K562 (cell line): ENCODE measurements at regions not wholly inside any gene's neighbourhood (a gene's known extent, or its start where the extent isn't known, plus 50 kb on each side); places are given as distances from the start of the nearest gene placed in this dataset.

ENCODE experiments used
- ATAC-seq: fragments of 200-7000 bp; cut with Tn5 transposase; 3 replicates; pipeline ENCODE4 v1.9.1; 2020; ENCODE audit warnings: moderate library complexity
- BruUV-seq: library from RNA; stranded (reverse); fragments of 400-500 nt; replicated peaks from 2 replicates; lab custom pipeline; 2021; lab: Mats Ljungman, UMichigan
- CTCF ChIA-PET: fragments of 300-600 bp; formaldehyde crosslinking; extraction: SDS; loops from one replicate; lab custom pipeline; 2021; ENCODE audit warnings: low intra/inter-chr PET ratio; lab: Yijun Ruan, JAX
- POLR2A ChIA-PET: fragments of 300-600, 350-650 bp; sonication (Branson Sonifier 250); formaldehyde crosslinking; extraction: SDS; loops from one replicate; lab custom pipeline; 2021; ENCODE audit warnings: antibody characterized with exemption, inconsistent platforms; lab: Yijun Ruan, JAX
- DNase-seq, 4 experiments: peaks; one replicate each; pipeline versions ENCODE4 v3.0.0 to v3.0.0-alpha.2; 2011 to 2018; ENCODE audit warnings: low spot score in 3 of 4, mixed read lengths in 3 of 4; ENCODE audit errors: extremely low read depth in 1 of 4
- FAIRE-seq: peaks from 2 replicates; lab custom pipeline; 2011; peaks lifted over from hg19 to GRCh38; lab: Jason Lieb, UNC
- H2AFZ ChIP-seq: 2 replicates; pipeline ENCODE4 v1.6.0; 2011; ENCODE audit warnings: low read depth, low read length, control low read depth, inconsistent platforms
- H3K27ac ChIP-seq: fragments of 200-600 bp; 3 replicates; pipeline ENCODE4 v1.8.0; 2011; ENCODE audit warnings: low read depth, mild to moderate bottlenecking, control low read depth, inconsistent platforms, low read length, moderate library complexity, mixed read lengths; ENCODE audit errors: extremely low read depth
- H3K27me3 ChIP-seq, 2 experiments: fragments of 300-600 bp in 1 of 2; 2 replicates in 1 of 2; 3 replicates in 1 of 2; pipeline versions ENCODE4 v1.6.0 to v1.8.0; 2011; ENCODE audit warnings: inconsistent platforms in 2 of 2, low read length in 2 of 2, mild to moderate bottlenecking in 1 of 2, mixed read lengths in 1 of 2, moderate library complexity in 1 of 2; ENCODE audit not compliant: control insufficient read depth in 2 of 2, insufficient read depth in 2 of 2
- H3K36me3 ChIP-seq: fragments of 300-600 bp; 3 replicates; pipeline ENCODE4 v1.8.0; 2011; ENCODE audit warnings: mild to moderate bottlenecking, low read length, inconsistent platforms; ENCODE audit not compliant: control insufficient read depth, insufficient read depth
- H3K4me1 ChIP-seq, 2 experiments: fragments of 200-600 bp in 1 of 2; replicated peaks in 1 of 2; 2 replicates in 1 of 2; 3 replicates in 1 of 2; pipeline versions ENCODE4 v1.5.1 to v1.8.0; 2011; ENCODE audit warnings: inconsistent platforms in 2 of 2, low read length in 2 of 2, mild to moderate bottlenecking in 1 of 2, mixed read lengths in 1 of 2, moderate library complexity in 1 of 2; ENCODE audit not compliant: control insufficient read depth in 2 of 2, insufficient read depth in 2 of 2
- H3K4me2 ChIP-seq: 2 replicates; pipeline ENCODE4 v1.6.1; 2011; ENCODE audit warnings: low read length, control low read depth, inconsistent platforms, mixed read lengths; ENCODE audit not compliant: insufficient read depth
- H3K4me3 ChIP-seq: fragments of 200-600 bp; sonication (generic), shearing (Covaris generic); 2 replicates; pipeline ENCODE4 v1.5.1; 2016; ENCODE audit warnings: control low read depth, inconsistent platforms
- H3K79me2 ChIP-seq: fragments of 200-600 bp; 3 replicates; pipeline ENCODE4 v1.8.0; 2011; ENCODE audit warnings: low read length, inconsistent platforms; ENCODE audit not compliant: control insufficient read depth, insufficient read depth
- H3K9ac ChIP-seq, 2 experiments: 2 replicates each; pipeline versions ENCODE4 v1.6.0 to v1.6.1; 2011; ENCODE audit warnings: low read depth in 2 of 2, low read length in 2 of 2, control low read depth in 1 of 2, inconsistent platforms in 1 of 2, mild to moderate bottlenecking in 1 of 2, mixed read lengths in 1 of 2; ENCODE audit not compliant: insufficient read depth in 1 of 2
- H3K9me1 ChIP-seq: one replicate; pipeline ENCODE4 v1.6.0; 2011; ENCODE audit warnings: inconsistent platforms, mild to moderate bottlenecking, low read length, moderate library complexity; ENCODE audit not compliant: control insufficient read depth, insufficient read depth
- H3K9me3 ChIP-seq: replicated peaks from 2 replicates; pipeline ENCODE4 v1.5.1; 2011; ENCODE audit warnings: low read depth, low read length, inconsistent platforms; ENCODE audit not compliant: control insufficient read depth, insufficient read depth
- H4K20me1 ChIP-seq: replicated peaks from 2 replicates; pipeline ENCODE4 v1.6.1; 2011; ENCODE audit warnings: low read length, inconsistent platforms, mixed read lengths; ENCODE audit not compliant: control insufficient read depth, insufficient read depth
- ATF3 ChIP-seq, 2 experiments: fragments of 450-650 bp in 1 of 2; sonication (generic) in 1 of 2; formaldehyde crosslinking in 1 of 2; IDR thresholded peaks in 1 of 2; conservative IDR thresholded peaks in 1 of 2; 2 replicates each; pipeline versions ENCODE4 v1.6.1 to v1.8.1; 2016 to 2023; ENCODE audit warnings: mild to moderate bottlenecking in 2 of 2, moderate library complexity in 2 of 2, inconsistent platforms in 1 of 2, missing genetic modification reagents in 1 of 2
- CBX2 ChIP-seq: fragments of 200-600 bp; sonication (generic); IDR thresholded peaks from one replicate; pipeline ENCODE4 v1.6.1; 2012; ENCODE audit warnings: mild to moderate bottlenecking, low read length, inconsistent platforms; ENCODE audit not compliant: insufficient read depth, poor library complexity, severe bottlenecking
- CREB1 ChIP-seq, 2 experiments: sonication (generic) in 1 of 2; formaldehyde crosslinking in 1 of 2; IDR thresholded peaks; 2 replicates each; pipeline versions ENCODE4 v1.6.1 to v1.8.0; 2012 to 2022; ENCODE audit warnings: inconsistent platforms in 1 of 2, mild to moderate bottlenecking in 1 of 2, missing genetic modification reagents in 1 of 2, moderate library complexity in 1 of 2
- FIP1L1 ChIP-seq: fragments of 200-400 bp; formaldehyde crosslinking; IDR thresholded peaks from 2 replicates; pipeline ENCODE4 v1.6.1; 2018; ENCODE audit warnings: mild to moderate bottlenecking, low read depth, low read length; ENCODE audit not compliant: poor library complexity, severe bottlenecking
- KLF13 ChIP-seq: fragments of 450-650 bp; IDR thresholded peaks from 2 replicates; pipeline ENCODE4 v1.6.1; 2016; ENCODE audit warnings: missing genetic modification characterization, low read depth, mild to moderate bottlenecking, missing compliant biosample characterization, moderate library complexity, borderline replicate concordance
- TAF9B ChIP-seq: fragments of 450-650 bp; IDR thresholded peaks from 2 replicates; pipeline ENCODE4 v1.6.1; 2018; ENCODE audit warnings: mild to moderate bottlenecking; ENCODE audit not compliant: partially characterized antibody
- TCF7 ChIP-seq: sonication (generic); IDR thresholded peaks from 2 replicates; pipeline ENCODE4 v1.6.1; 2016; ENCODE audit warnings: antibody characterized with exemption, borderline replicate concordance
- TFE3 ChIP-seq: fragments of 450-650 bp; formaldehyde crosslinking; IDR thresholded peaks from 2 replicates; pipeline ENCODE4 v1.4.0; 2020; ENCODE audit warnings: mild to moderate bottlenecking, mixed read lengths
- UBTF ChIP-seq, 2 experiments: IDR thresholded peaks; 2 replicates each; pipeline ENCODE4 v1.6.1; 2012; ENCODE audit warnings: improper control_type of control experiment in 2 of 2, low read depth in 2 of 2, low read length in 2 of 2, borderline replicate concordance in 1 of 2
- ZNF212 ChIP-seq: fragments of 450-650 bp; formaldehyde crosslinking; IDR thresholded peaks from 2 replicates; pipeline ENCODE4 v1.4.0; 2020; ENCODE audit warnings: mild to moderate bottlenecking
- ZNF586 ChIP-seq: fragments of 450-650 bp; formaldehyde crosslinking; conservative IDR thresholded peaks from 2 replicates; pipeline ENCODE4 v1.4.0; 2020; ENCODE audit warnings: mild to moderate bottlenecking, moderate library complexity
- ZNF644 ChIP-seq: fragments of 200-800 bp; sonication (Bioruptor generic); IDR thresholded peaks from 2 replicates; pipeline ENCODE4 v1.6.1; 2016; ENCODE audit warnings: low read depth, missing genetic modification characterization, missing compliant biosample characterization
- ZNF695 ChIP-seq: fragments of 450-650 bp; formaldehyde crosslinking; IDR thresholded peaks from 2 replicates; pipeline ENCODE4 v1.4.0; 2020; ENCODE audit warnings: mild to moderate bottlenecking, moderate library complexity
- WGBS: fragments of 100-300 bp; shearing (Covaris generic); methylation state at CpG from one replicate; pipeline ENCODE4 v1.1.6; 2016; ENCODE audit warnings: low coverage, mixed read lengths; ENCODE audit not compliant: insufficient coverage; ENCODE audit errors: missing lambda C conversion rate; 5-methylcytosine and 5-hydroxymethylcytosine counted together
- in situ Hi-C: fragments of 300-500 bp; cut with MboI; formaldehyde crosslinking; loops from 4 replicates; pipeline ENCODE4 v1.15.0; 2018; ENCODE audit warnings: inconsistent platforms, mixed read lengths
- intact Hi-C: fragments of 100-400 bp; cut with micrococcal nuclease; formaldehyde crosslinking; loops from 2 replicates; pipeline ENCODE4 v1.14.2; 2022

GRCh38 chr3:59366218-59366617 lies 316.4 kb upstream of the CFAP20DC start:
- ATAC-seq (no peak), FAIRE-seq (no peak), DNase-seq (no peak)
- Histone ChIP-seq H3K4me3 (no peak overlapping the region), H3K79me2 (no peaks in the 10 kb centered on the region), H3K9ac (no peak overlapping the region), H2AFZ (no peak overlapping the region), H3K4me2 (no peak overlapping the region), H4K20me1 (no peaks in the 10 kb centered on the region), H3K36me3 (no peaks in the 10 kb centered on the region), H3K4me1 (no peaks in the 10 kb centered on the region), H3K9me1 (no peaks in the 10 kb centered on the region), H3K27me3 (no peaks in the 10 kb centered on the region), H3K9me3 (no peaks in the 10 kb centered on the region), H3K27ac (no peak overlapping the region)
- in situ Hi-C loops (no loop called here), intact Hi-C loops (no loop called here)
- WGBS: 0% methylated on average over 2 of the region's 2 CpGs
- ChIA-PET CTCF (no interaction called here), POLR2A (no interaction called here)
- BruUV-seq: no TSS peak
- TF ChIP-seq ZNF586 (CRISPR knock-in tag) (no peak), TFE3 (CRISPR knock-in tag) (no peak), ZNF212 (CRISPR knock-in tag) (no peak), CBX2 (no peak), ATF3 (IDR thresholded peaks at IDR 0.05) (no peak), ATF3 (CRISPR knock-in tag; conservative IDR thresholded peaks at IDR 0.05) (no peak), ZNF644 (tag) (no peak), TAF9B (no peak), UBTF (IDR thresholded peaks at IDR 0.05; ENCODE audit: borderline replicate concordance in 1 of 2, low read depth in 2 of 2, low read length in 2 of 2) (no peak), TCF7 (no peak), KLF13 (no peak), ZNF695 (CRISPR knock-in tag) (no peak), CREB1 (IDR thresholded peaks at IDR 0.05) (no peak), CREB1 (CRISPR knock-in tag; IDR thresholded peaks at IDR 0.05) (no peak), FIP1L1 (no peak)
